NCI-H146 treated with DMSO at 0.1 percent for 48 hours (cell line): ENCODE measurements at regions not wholly inside any gene's neighbourhood (a gene's known extent, or its start where the extent isn't known, plus 50 kb on each side); places are given as distances from the start of the nearest gene placed in this dataset.

Experiments used
- DNase-seq: peaks from one replicate; lab custom pipeline; 2025; ENCODE audit not compliant: unreplicated experiment; lab: John Stamatoyannopoulos, UW

DNA sequence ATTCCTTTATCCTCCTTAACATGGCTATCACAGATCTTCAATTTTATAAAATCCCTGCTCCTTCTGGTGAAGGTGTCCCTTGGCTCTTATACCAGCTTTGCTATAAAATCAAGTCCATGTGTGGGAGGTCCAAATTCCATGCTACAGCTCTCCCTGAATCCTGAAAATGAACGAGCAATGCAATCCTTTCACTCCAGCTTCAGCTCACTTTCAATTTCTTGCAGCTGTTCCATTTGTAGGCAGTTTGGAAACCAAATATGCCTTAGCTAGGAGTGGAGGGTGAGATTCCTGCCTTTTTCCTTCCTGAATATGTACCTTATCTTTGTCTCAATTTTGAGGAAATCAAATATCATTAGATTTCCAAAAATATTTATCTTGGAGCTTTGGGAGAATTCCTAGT lies 402.6 kb downstream of the TTLL7 start:
- DNase-seq = no peak

DNA sequence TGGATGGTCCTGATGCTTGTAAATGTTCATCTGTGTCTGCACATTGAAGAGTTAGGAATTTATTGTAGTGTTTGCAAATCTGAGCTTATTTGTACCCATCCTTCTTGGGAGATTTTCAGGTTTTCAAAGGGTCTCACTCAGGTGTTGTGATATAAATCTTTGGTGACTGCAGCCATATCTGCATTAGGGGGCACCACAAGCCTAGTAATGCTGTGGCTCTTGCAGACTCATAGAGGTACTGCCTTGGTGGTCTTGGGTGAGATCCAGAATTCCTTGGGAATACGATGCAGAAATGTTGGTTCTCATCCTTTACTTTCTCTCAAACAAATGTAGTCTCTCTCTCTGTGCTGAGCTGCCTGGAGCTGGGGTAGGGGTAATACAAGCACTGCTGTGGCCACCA lies 405.9 kb downstream of the TTLL7 start:
- no peak for DNase-seq

DNA sequence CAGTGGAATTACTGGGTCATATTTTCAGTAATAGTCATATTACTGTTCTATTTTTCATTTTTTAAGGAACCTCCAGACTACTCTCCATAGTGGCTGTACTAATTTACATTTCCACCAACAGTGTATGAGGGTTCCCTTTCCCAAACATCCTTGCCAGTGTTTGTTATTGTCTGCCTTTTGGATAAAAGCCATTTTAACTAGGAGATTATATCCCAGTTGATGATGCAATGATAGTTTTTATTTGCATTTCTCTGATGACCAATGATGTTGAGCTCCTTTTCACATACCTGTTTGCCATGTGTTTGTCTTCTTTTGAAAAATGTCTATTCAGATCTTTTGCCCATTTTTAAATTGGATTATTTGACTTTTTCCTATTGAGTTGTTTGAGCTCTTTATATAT lies 410.8 kb downstream of the TTLL7 start:
- DNase-seq = no peak

- no peak for DNase-seq
These were observed 415.4 kb downstream of the TTLL7 start for GRCh38 chr1:83583351-83584014.

DNA sequence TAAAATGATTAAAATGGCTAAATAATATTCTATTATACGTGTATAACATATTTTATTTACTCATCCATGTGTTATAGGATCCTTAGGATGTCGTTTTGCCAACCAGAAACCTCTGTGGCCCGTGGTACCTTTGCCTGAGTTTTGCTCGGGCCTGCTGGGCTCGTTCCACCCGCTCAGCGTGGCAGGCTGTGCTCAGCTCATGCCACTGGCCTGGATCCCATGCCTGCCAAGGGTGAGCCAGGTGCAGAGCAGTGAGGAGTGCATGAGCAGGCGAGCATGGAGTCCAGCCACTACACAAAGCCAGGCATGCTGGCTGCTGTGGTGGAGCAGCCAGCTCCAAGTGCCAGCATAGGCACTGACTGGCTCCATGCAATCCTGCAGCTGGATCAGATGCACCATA lies 417.2 kb downstream of the TTLL7 start:
- no peak for DNase-seq

DNA sequence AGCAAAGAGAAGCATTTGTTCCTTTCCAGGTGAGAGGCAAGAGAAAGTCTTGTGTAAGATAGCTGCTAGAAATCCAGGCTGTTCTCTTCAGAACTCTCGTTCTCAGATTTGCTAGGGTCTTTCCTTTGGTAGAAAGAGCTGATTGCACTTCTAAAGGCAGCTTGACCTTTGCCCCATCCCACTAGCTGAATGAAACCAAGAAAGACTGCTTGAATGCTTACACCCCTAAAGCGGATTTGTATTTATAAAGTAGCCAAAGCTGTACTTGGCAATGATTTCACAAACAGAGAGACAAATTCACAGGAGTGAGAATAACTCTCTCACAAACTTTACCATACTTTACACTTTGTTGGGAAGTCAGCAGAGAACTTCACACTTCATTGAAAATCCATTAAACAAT lies 424.1 kb downstream of the TTLL7 start:
- no peak for DNase-seq

GRCh38 chr1:83573776-83574175 lies 425.2 kb downstream of the TTLL7 start:
- DNase-seq = no peak

GRCh38 chr1:83571536-83571935 lies 427.4 kb downstream of the TTLL7 start:
- no peak for DNase-seq

- no peak for DNase-seq
These were observed 437.6 kb downstream of the TTLL7 start for GRCh38 chr1:83561346-83561745.

- DNase-seq = no peak
These were observed 439.6 kb downstream of the TTLL7 start for GRCh38 chr1:83559129-83559840.

GRCh38 chr1:83555871-83556270 lies 443.1 kb downstream of the TTLL7 start:
- DNase-seq = no peak

GRCh38 chr1:83554174-83554573 lies 444.8 kb downstream of the TTLL7 start:
- DNase-seq = no peak

- DNase-seq = no peak
These were observed 446.1 kb downstream of the TTLL7 start for GRCh38 chr1:83552820-83553219.

GRCh38 chr1:83548311-83548710 lies 450.6 kb downstream of the TTLL7 start:
- DNase-seq = no peak

DNA sequence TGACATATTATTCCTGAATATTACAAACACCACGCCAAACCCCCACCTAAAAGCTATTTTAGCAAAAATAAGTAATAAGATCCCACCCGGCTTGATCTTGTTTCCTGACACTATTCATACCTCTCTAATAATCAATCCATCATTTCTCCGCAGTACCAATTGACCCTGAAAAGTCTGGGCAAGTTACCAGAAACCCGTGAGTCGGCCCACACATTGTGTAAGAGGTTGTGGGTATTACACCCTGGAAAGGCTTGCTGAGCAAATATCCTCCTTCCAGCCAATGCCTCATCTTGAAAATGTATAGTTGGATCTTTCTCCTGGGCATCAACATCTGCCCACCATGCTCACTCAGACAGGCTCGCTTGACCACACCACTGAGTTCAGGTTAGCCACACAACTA lies 451.0 kb downstream of the TTLL7 start:
- DNase-seq = no peak

DNA sequence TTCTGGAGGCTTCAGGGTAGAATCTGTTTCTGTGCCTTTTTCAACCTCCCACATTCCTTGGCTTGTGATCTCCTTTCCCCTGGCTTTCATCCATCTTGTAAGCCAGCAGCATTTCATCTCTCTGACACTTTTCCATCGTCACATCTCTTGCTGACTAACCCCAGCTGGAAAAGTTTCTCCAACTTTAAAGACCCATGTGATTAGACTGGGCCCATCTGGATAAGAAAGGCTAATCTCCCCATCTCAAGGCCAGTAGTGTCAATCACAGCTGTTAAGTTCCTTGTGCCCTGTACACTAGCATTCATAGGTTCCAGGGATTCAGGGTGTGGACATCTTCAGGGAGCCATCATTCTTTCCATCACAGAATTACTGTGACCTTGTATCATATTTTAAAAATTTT lies 452.1 kb downstream of the TTLL7 start:
- no peak for DNase-seq

GRCh38 chr1:83545066-83545862 lies 453.7 kb downstream of the TTLL7 start:
- DNase-seq = peak; percentile 5

- no peak for DNase-seq
These were observed 455.5 kb downstream of the TTLL7 start for GRCh38 chr1:83543222-83543973.

DNA sequence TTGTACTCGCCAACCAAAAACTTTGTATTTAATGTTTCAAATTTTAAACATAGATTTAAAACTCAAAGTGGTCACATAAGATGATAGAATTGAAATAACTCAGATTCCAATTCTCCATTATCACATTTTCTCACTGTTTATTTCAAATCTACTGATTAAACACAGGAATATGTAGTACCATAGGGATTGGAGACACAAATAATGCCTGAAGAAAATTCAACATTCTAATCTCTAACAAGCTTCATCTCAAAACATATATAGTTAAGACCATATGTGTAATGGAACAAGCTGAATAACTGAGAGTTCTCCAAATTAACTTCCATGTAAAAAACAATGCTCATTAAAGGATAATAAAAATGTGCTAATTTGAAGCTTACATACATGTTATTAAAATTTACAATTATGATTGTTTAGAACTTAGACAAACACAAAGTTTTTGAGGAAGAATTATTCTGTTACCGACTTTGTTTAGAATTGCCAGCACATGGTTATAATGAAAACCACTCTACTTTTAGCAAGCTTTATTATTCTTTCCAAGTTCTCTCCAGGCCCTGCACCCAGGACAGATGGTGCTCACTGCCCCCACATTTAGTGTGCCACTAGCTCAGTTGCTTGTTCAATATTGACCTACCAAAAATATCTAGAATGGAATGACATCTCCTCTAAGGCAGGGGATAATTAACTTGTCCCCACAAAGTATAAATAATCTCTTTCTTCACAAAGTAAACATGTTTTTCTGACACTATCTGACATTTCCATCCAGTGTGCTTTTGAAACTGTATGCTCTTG lies 467.2 kb downstream of the TTLL7 start:
- DNase-seq = no peak

DNA sequence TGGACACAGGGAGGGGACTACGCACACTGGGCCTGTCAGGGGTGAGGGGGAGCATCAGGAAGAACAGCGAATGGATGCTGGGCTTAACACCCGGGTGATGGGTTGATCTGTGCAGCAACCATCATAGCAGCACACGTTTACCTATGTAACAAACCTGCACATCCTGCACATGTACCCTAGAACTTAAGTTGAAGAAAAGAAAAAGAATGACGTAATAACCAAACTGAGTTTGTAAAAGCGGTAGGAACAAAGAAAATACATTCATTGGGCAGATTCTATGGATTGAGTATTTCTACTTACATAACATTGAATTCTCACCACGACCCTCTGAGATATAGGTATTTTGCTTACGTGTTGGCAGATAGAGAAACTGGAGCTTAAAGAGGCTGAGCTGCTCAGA lies 468.4 kb downstream of the TTLL7 start:
- DNase-seq = no peak

DNA sequence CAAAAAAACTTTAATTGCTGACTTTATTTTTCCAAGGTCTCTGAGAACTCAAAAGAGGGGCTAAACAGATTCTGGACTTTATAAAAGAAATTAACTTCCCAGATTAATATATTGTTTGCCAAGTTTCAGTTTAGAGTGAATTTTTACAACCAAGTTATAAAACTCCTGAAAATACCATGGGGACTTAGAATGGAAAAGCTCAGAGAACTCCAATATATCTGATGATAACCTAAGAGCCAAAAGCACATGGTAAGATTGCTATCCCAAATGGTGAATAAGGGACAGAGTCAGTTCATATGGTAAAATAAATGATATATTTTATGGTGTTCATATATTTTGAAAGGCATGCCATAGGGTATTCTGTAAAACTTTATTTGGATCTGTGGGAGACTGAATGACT lies 470.9 kb downstream of the TTLL7 start:
- no peak for DNase-seq
